Spleen (tissue), 11 donors: ENCODE measurements at regions not wholly inside any gene's neighbourhood (a gene's known extent, or its start where the extent isn't known, plus 50 kb on each side); places are given as distances from the start of the nearest gene placed in this dataset.

Source experiments
- DNase-seq: peaks from one replicate; pipeline ENCODE4 v3.0.0-alpha.2; 2020
- H3K27ac ChIP-seq, 8 donors: fragments of 200-600 bp; sonication (generic) in 7 of 8; 1 replicate in 4 of 8; 2 replicates in 4 of 8; pipeline versions ENCODE4 v1.5.0 to v1.8.0; 2016 to 2021; ENCODE audit warnings: inconsistent platforms in 4 of 8, mild to moderate bottlenecking in 4 of 8, moderate library complexity in 1 of 8
- H3K27me3 ChIP-seq, 7 donors: fragments of 200-600 bp; sonication (generic) in 6 of 7; replicated peaks in 1 of 7; 1 replicate in 4 of 7; 2 replicates in 3 of 7; pipeline versions ENCODE4 v1.5.0 to v1.8.0; 2016 to 2021; ENCODE audit warnings: inconsistent platforms in 3 of 7, mild to moderate bottlenecking in 1 of 7
- H3K36me3 ChIP-seq, 6 donors: fragments of 200-600 bp; sonication (generic) in 5 of 6; 1 replicate in 4 of 6; 2 replicates in 2 of 6; pipeline versions ENCODE4 v1.5.0 to v1.8.0; 2016 to 2021; ENCODE audit warnings: inconsistent platforms in 2 of 6
- H3K4me1 ChIP-seq, 6 donors: fragments of 200-600 bp; sonication (generic) in 5 of 6; 1 replicate in 3 of 6; 2 replicates in 3 of 6; pipeline versions ENCODE4 v1.5.0 to v1.8.0; 2016 to 2021; ENCODE audit warnings: inconsistent platforms in 3 of 6
- H3K4me3 ChIP-seq, 8 donors: fragments of 200-600 bp; sonication (generic) in 7 of 8; 1 replicate in 4 of 8; 2 replicates in 4 of 8; pipeline versions ENCODE4 v1.5.0 to v1.8.0; 2016 to 2021; ENCODE audit warnings: inconsistent platforms in 4 of 8, mild to moderate bottlenecking in 4 of 8, moderate library complexity in 2 of 8
- H3K9me3 ChIP-seq, 8 donors: fragments of 200-600 bp; sonication (generic) in 7 of 8; 1 replicate in 4 of 8; 2 replicates in 4 of 8; pipeline versions ENCODE4 v1.5.0 to v1.8.0; 2016 to 2021; ENCODE audit warnings: inconsistent platforms in 4 of 8
- CTCF ChIP-seq, 11 experiments: fragments of 200-600 bp in 7 of 11; fragments of 450-650 bp in 4 of 11; sonication (generic) in 4 of 11; IDR thresholded peaks in 8 of 11; conservative IDR thresholded peaks in 3 of 11; 1 replicate in 7 of 11; 2 replicates in 4 of 11; pipeline versions ENCODE4 v1.4.0 to v1.8.0; 2016 to 2021; ENCODE audit warnings: antibody characterized with exemption in 11 of 11, inconsistent platforms in 4 of 11, mild to moderate bottlenecking in 1 of 11
- POLR2A ChIP-seq, 3 donors: fragments of 450-650 bp; IDR thresholded peaks; one replicate each; pipeline ENCODE4 v1.5.1; 2017; ENCODE audit warnings: antibody characterized with exemption in 3 of 3, mild to moderate bottlenecking in 1 of 3
- POLR2AphosphoS5 ChIP-seq, 3 donors: sonication (generic); formaldehyde crosslinking; IDR thresholded peaks; one replicate each; pipeline ENCODE4 v1.5.1; 2017; ENCODE audit warnings: antibody characterized with exemption in 3 of 3
- WGBS, 5 donors: extraction: QIAGEN DNeasy Blood & Tissue Kit in 3 of 5; methylation state at CpG; one replicate each; pipeline versions ENCODE4 v1.1.5 to v1.1.7; 2013 to 2018; 5-methylcytosine and 5-hydroxymethylcytosine counted together
- intact Hi-C: fragments of 100-400 bp; cut with DNase I; formaldehyde crosslinking; loops from one replicate; pipeline ENCODE4 v1.15.0; 2023; ENCODE audit warnings: low total_unique reads
- donor health status: healthy with polysubstance abuse.
- donor health status: DM: no; HTN: no; CAD: no; lungs with moderate emphysema.
- donor health status: DM: no; HTN: no; CAD: no.
- donor health status: Bipolar disorder and iron deficiency.
- donor health status: healthy.
- donor health status: DM: no; HTN: no; CAD: no.
- donor health status: DM: yes; HTN: yes; CAD: no.

- intact Hi-C loops = no loop called here
- Histone ChIP-seq H3K4me1 (peaks cover 0 to 6% (median 0%) of the 10 kb centered on the region in 6 donors), H3K27me3 (no peaks in the 10 kb centered on the region), H3K4me3 (no peak overlapping the region), H3K27ac (no peak overlapping the region), H3K36me3 (no peaks in the 10 kb centered on the region), H3K9me3 (no peaks in the 10 kb centered on the region)
- DNase-seq = no peak
- no peak for TF ChIP-seq POLR2A (IDR thresholded peaks at IDR 0.05)
- TF ChIP-seq CTCF (IDR thresholded peaks at IDR 0.05 in 8 of 11, conservative IDR thresholded peaks at IDR 0.05 in 3 of 11) = no peak
- TF ChIP-seq POLR2AphosphoS5 (IDR thresholded peaks at IDR 0.05) = no peak
- WGBS, 5 donors = 87 to 93% (median 90%) methylated on average over 5 of the region's 5 CpGs
Observed at GRCh38 chr6:47117314-47117713, 75.2 kb upstream of the ADGRF1 start.

DNA sequence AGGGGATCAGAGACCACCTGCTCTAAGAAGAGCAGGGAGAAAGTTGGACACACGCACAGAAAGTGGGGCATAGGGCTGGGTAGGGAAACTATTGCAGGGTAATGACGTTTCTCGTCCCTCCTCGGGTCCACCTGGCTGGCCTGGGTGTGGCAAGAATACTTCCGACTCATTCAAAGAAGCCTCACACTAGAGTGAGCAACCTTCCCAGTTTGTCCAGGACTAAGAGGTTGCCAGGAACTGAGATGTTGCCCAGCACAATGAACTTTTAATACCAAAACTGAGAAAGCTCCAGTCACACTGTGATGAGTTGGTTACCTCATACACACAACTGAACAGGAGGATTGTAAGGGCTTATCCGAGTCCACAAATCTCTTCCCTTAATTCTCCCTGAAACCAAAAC, 74.5 kb upstream of the ADGRF1 start:
- no peak for TF ChIP-seq CTCF (IDR thresholded peaks at IDR 0.05 in 8 of 11, conservative IDR thresholded peaks at IDR 0.05 in 3 of 11)
- TF ChIP-seq POLR2AphosphoS5 (IDR thresholded peaks at IDR 0.05) = no peak
- TF ChIP-seq POLR2A (IDR thresholded peaks at IDR 0.05) = no peak
- 86 to 98% (median 94%) methylated on average over 6 of the region's 6 CpGs for WGBS, 5 donors
- Histone ChIP-seq H3K27ac (no peak overlapping the region), H3K4me3 (no peak overlapping the region), H3K4me1 (peaks cover 0 to 6% (median 0%) of the 10 kb centered on the region in 6 donors), H3K9me3 (no peaks in the 10 kb centered on the region), H3K27me3 (no peaks in the 10 kb centered on the region), H3K36me3 (no peaks in the 10 kb centered on the region)
- no peak for DNase-seq
- intact Hi-C loops = no loop called here

DNA sequence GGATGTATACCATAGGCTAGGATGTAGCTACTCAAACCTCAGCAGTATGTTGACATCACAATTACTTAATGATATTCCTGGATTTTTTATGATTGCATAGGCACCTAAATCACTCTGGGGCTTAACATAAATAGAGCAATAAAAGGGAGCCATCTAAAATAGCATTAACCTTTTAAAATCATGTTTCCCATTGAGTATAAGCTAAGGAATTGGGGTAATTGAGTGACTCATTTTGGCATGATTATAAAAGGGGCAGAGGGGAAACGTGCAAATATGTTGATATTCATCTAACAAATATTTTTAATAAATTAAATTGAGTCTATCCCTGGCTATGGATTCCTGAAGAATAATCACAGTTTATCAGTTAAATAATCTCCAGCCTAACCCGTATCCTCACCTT, 74.0 kb upstream of the ADGRF1 start:
- H3K27ac ChIP-seq = no peak overlapping the region
- H3K36me3 ChIP-seq = no peaks in the 10 kb centered on the region
- WGBS, 5 donors = 66 to 94% (median 85%) methylated on average over 2 of the region's 2 CpGs
- H3K27me3 ChIP-seq = no peaks in the 10 kb centered on the region
- no peak for DNase-seq
- TF ChIP-seq POLR2AphosphoS5 (IDR thresholded peaks at IDR 0.05) (no peak), CTCF (IDR thresholded peaks at IDR 0.05 in 8 of 11, conservative IDR thresholded peaks at IDR 0.05 in 3 of 11) (no peak)
- no peak overlapping the region for H3K4me3 ChIP-seq
- peaks cover 0 to 6% (median 0%) of the 10 kb centered on the region in 6 donors for H3K4me1 ChIP-seq
- no peaks in the 10 kb centered on the region for H3K9me3 ChIP-seq
- intact Hi-C loops = no loop called here

- Histone ChIP-seq H3K4me1 (peaks cover 0 to 6% (median 0%) of the 10 kb centered on the region in 6 donors), H3K36me3 (no peaks in the 10 kb centered on the region), H3K27me3 (no peaks in the 10 kb centered on the region), H3K9me3 (no peaks in the 10 kb centered on the region), H3K4me3 (no peak overlapping the region), H3K27ac (no peak overlapping the region)
- DNase-seq = no peak
- intact Hi-C loops = no loop called here
- TF ChIP-seq POLR2A (IDR thresholded peaks at IDR 0.05) = no peak
- TF ChIP-seq POLR2AphosphoS5 (IDR thresholded peaks at IDR 0.05) = no peak
- no peak for TF ChIP-seq CTCF (IDR thresholded peaks at IDR 0.05 in 8 of 11, conservative IDR thresholded peaks at IDR 0.05 in 3 of 11)
- 82 to 96% (median 90%) methylated on average over 4 of the region's 4 CpGs for WGBS, 5 donors
Observed at GRCh38 chr6:47114460-47114859, 72.3 kb upstream of the ADGRF1 start.
